ENCODE measurements at regions not wholly inside any gene's neighbourhood (a gene's known extent, or its start where the extent isn't known, plus 50 kb on each side); places are given as distances from the start of the nearest gene placed in this dataset.
"Not testable (repeated sequence)": the region's sequence is repeated elsewhere in the genome, so short reads cannot be mapped to it uniquely, and the experiment has no call there.

DNA sequence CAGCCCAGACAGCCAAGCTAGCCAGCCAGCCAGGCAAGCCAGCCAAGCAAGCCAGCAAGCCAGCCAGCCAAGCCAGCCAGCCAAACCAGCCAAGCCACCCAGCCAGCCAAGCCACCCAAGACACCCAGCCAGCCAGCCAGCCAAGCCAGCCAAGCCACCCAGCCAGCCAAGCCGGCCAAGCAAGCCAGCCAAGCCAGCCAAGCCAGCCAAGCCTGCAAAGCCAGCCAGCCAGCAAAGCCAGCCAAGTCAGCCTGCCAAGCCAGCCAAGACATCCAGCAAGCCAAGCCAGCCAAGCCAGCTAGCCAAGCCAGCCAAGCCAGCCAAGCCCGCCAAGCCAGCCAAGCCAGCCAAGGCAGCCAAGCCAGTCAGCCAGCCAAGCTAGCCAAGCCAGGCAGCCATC is 1606.2 kb downstream of the RPIA start:
- not testable (repeated sequence) for DNase-seq (ENCODE audit: low read depth); H3K4me3 ChIP-seq (ENCODE audit: low read depth, low read length)

DNA sequence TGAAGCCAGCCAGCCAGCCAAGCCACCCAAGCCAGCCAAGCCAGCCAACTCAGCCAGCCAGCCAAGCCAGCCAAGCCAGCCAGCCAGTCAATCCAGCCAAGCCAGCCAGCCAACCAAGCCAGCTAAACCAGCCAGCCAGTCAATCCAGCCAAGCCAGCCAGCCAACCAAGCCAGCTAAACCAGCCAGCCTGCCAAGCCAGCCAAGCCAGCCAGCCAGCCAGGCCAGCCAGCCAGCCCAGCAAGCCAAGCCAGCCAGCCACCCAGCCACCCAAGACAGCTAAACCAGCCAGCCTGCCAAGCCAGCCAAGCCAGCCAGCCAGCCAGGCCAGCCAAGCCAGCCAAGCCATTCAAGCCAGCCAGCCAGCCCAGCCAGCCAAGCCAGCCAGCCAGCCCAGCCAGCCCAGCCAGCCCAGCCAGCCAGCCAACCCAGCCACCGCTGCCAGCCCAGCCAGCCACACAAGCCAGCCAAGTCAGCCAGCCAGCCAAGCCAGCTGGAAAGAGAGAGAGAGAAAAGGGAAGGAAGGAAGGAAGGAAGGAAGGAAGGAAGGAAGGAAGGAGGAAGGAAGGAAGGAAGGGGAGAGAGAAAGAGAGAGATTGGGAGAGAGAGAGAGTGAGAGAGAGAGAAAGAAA is 1606.8 kb downstream of the RPIA start:
- DNase-seq (ENCODE audit: low read depth); H3K4me3 ChIP-seq (ENCODE audit: low read depth, low read length): not testable (repeated sequence)

DNA sequence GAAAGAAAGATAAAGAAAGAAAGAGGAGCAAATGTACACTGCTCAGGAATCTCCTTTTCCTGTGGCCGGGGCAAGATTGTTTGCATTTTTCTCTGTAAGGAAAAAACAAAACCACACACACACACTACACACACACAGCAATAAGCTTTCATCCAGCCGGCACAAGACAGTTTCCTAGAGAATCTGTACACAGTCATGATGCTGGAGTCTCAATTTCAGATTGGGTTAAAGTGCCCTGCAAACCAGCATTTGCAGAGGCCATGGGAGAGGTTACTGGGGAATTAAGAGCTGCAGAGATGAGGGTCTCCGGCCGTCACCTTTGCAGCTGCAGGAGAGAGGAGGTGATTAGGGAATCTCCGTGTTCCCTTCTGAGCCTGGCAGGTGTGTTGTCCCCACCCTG is 1607.5 kb downstream of the RPIA start:
- H3K4me3 ChIP-seq (ENCODE audit: low read depth, low read length); DNase-seq (ENCODE audit: low read depth): not testable (repeated sequence)

DNA sequence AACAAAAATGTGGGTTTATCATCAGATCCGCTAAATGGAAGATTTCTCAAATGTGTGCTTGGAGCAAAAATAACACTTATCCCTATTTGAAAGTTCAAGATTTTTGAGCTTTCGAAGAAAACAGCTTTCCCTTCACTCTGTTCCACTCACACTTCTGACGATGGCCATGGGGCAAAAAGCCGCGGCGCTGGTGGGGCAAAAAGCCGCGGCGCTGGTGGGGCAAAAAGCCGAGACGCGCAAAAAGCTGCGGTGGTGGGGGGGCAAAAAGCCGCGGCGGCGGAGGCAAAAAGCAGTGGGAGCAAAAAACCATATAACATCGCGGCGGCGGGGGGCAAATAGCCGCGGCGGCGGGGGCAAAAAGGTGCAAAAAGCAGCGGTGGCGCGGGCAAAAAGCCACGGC is 1631.5 kb downstream of the RPIA start:
- peak overlapping the region; percentile 34 for H3K4me3 ChIP-seq (ENCODE audit: low read depth, low read length)
- not testable (repeated sequence) for DNase-seq (ENCODE audit: low read depth)

DNA sequence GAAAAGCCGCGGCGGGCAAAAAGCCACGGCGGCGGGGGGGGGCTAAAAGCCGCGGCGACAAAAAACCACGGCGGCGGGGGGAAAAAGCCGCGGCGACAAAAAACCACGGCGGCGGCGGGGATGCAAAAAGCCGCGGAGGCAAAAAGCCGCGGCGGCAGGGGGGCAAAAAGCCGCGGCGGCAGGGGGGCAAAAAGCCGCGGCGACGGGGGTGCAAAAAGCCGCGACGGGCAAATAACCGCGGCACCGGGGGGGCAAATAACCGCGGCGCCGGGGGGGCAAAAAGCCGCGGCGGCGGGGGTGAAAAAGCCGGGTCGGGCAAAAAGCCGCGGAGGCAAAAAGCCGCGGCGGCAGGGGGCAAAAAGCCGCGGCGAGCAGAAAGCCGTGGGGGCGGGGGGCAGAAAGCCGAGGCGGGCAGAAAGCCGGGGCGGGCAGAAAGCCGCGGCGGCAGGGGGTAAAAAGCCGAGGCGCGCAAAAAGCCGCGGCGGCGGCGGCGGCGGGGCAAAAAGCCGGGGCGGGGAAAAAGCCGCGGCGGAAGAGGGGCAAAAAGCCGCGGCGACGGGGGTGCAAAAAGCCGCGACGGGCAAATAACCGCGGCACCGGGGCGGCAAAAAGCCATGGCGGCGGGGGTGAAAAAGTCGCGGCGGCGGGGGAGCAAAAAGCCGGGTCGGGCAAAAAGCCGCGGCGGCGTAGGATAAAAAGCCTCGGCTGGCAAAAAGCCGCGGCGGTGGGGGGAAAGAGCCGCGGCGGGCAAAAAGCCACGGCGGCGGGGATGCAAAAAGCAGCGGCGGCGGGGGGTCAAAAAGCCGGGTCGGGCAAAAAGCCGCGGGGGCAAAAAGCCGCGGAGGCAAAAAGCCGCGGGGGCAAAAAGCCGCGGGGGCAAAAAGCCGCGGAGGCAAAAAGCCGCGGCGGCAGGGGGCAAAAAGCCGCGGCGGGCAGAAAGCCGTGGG is 1632.4 kb downstream of the RPIA start:
- H3K4me3 ChIP-seq (ENCODE audit: low read depth, low read length), result peak overlapping the region; percentile 38
- DNase-seq (ENCODE audit: low read depth), result not testable (repeated sequence)

DNA sequence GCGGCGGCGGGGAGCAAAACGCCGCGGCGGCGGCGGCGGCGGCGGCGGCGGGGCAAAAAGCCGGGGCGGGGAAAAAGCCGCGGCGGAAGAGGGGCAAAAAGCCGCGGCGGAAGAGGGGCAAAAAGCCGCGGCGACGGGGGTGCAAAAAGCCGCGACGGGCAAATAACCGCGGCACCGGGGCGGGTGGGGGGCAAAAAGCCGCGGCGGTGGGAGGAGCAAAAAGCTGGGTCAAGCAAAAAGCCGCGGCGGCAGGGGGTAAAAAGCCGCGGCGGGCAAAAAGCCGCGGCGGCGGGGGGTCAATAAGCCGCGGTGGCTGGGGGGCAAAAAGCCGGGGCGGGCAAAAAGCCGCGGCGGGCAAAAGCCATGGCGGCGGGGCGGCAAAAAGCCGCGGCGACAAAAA is 1633.2 kb downstream of the RPIA start:
- H3K4me3 ChIP-seq (ENCODE audit: low read depth, low read length), result peak overlapping the region; percentile 41
- DNase-seq (ENCODE audit: low read depth), result not testable (repeated sequence)

DNA sequence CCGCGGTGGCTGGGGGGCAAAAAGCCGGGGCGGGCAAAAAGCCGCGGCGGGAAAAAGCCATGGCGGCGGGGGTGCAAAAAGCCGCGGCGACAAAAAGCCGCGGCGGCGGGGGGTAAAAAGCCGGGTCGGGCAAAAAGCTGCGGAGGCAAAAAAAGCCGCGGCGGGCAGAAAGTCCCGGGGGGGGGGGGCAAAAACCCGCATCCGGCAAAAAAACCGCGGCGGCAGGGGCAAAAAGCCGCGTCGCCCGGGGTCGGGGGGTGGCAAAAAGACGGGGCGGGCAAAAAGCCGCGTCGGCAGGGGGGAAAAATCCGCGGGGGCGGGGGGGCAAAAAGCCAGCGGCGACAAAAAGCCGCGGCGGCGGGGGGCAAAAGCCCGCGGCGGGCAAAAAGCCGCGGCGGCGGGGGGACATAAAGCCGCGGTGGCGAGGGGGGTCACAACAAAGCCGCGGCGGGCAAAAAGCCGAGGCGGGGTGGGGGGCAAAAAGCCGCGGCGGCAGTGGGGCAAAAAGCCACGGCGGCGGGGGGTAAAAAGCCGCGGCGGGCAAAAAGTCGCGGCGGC is 1634.4 kb downstream of the RPIA start:
- DNase-seq (ENCODE audit: low read depth), result not testable (repeated sequence)
- peak overlapping the region; percentile 23 for H3K4me3 ChIP-seq (ENCODE audit: low read depth, low read length)

DNA sequence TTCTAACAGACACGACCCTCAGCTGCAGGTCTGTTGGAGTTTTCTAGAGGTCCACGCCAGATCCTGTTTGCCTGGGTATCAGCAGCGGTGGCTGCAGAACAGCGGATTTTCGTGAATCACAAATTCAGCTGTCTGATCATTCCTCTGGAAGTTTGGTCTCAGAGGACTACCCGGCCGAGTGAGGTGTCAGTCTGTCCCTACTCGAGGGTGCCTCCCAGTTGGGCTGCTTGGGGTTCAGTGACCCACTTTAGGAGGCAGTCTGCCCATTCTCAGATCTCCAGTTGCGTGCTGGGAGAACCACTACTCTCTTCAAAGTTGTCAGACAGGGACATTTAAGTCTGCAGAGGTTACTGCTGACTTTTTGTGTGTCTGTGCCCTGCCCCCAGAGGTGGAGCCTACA is 1664.1 kb downstream of the RPIA start:
- DNase-seq (ENCODE audit: low read depth); H3K4me3 ChIP-seq (ENCODE audit: low read depth, low read length): not testable (repeated sequence)

DNA sequence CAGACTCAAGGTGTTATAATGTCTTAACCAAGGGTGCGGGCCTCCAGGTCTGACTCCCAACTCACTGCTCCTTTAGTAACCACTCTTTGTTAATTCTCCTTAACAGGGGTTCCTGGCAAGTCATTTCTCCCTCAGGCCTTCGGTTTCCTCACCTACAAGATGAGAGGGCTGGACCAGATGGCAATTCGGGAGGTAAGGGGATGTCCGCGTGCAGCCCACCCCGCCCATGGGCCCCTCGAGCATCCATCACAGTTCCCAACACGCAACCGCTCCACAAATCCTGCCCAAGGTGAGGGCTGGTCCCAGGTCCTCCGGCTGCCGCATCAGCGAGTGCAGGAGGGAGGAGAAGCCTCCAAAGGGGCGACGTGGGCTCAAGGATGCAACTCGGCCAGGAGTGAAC is 1667.9 kb downstream of the RPIA start:
- not testable (repeated sequence) for DNase-seq (ENCODE audit: low read depth); H3K4me3 ChIP-seq (ENCODE audit: low read depth, low read length)

DNA sequence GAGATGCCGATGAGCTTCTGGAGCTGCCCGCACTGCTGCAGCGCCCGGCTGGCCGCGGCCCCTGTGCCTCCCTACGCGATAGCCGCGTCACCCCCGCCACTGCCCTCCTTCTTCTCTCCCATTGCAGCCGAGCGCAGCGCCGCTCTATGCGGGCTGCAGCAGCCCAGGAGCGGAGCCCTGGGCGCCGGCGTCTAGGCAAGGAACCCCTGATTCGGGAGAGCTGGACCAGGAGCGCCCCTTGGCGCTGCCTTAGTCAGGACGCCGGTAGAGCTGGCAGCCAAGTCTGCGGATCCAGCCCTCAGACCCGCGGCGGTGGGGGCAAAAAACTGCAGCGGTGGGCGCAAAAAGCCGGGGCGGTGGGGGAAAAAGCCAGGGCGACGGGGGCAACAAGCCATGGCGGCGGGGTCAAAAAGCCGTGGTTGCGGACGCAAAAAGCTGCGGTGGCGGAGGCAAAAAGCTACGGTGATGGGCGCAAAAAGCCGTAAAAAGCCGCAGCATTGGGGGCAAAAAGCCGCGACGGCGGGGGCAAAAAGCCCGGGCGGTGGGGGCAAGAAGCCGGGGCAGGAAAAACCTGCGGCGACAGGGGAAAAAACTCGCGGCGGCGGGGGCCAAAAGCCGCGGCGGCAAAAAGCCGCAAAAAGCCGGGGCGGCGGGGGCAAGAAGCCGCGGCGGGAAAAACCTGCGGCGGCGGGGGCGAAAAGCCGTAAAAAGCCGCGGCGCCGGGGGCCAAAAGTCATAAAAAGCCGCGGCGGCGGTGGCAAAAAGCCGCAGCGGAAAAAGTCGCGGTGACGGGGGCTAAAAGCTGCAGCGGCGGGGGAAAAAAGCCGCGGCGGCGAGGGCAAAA is 1668.6 kb downstream of the RPIA start:
- DNase-seq (ENCODE audit: low read depth), result not testable (repeated sequence)
- peak overlapping the region; percentile 35 for H3K4me3 ChIP-seq (ENCODE audit: low read depth, low read length)

DNA sequence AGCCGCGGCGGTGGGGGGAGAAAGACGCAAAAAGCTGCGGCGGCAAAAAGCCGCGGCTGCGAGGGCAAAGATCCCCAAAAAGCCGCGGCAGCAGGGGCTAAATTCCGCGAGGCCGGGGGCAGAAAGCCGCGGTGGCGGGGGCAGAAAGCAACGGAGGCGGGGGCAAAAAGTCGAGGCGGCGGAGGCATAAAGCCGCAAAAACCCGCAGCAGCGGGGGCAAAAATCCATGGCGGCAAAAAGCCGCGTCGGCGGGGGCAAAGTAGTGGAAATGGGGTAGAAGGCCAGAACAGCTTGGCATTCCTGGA is 1669.2 kb downstream of the RPIA start:
- H3K4me3 ChIP-seq (ENCODE audit: low read depth, low read length), result peak overlapping the region; percentile 35

More for the DNA sequence above, 1669.2 kb downstream of the RPIA start:
- not testable (repeated sequence) for DNase-seq (ENCODE audit: low read depth)

All from skeletal muscle cell (primary cell).